GM19035 (cell line): ENCODE measurements at regions not wholly inside any gene's neighbourhood (a gene's known extent, or its start where the extent isn't known, plus 50 kb on each side); places are given as distances from the start of the nearest gene placed in this dataset.
"Not testable (repeated sequence)": the region's sequence is repeated elsewhere in the genome, so short reads cannot be mapped to it uniquely, and the experiment has no call there.

ENCODE experiments used
- ATAC-seq: cut with Tn5 transposase; IDR thresholded peaks from one replicate; pipeline ENCODE4 v1.9.1; 2021; ENCODE audit not compliant: unreplicated experiment

- ATAC-seq: not testable (repeated sequence)
Measured at GRCh38 chr16:22651111-22651817, 140.6 kb downstream of the NPIPB5 start.

- no peak for ATAC-seq
Measured at GRCh38 chr16:22652463-22652845, 141.8 kb downstream of the NPIPB5 start.

DNA sequence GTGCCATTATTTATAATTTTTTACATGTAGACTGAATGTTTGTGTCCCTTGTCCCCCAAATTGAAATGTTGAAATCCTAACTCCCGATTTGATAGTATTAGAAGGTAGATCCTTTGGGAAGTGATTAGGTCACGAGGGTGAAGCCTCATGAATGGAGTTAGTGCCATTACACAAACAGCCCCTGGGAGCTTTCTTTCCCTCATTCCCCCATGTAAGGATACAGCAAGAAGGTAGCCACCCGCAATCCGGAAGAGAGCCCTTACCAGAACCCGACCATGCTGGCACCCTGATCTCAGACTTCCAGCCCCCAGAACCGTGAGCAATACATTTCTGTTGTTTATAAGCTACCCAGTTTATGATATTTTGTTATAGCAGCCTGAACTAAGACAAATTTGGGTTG, 143.2 kb downstream of the NPIPB5 start:
- ATAC-seq: no peak

- not testable (repeated sequence) for ATAC-seq
Measured at GRCh38 chr16:22656573-22656972, 145.9 kb downstream of the NPIPB5 start.

DNA sequence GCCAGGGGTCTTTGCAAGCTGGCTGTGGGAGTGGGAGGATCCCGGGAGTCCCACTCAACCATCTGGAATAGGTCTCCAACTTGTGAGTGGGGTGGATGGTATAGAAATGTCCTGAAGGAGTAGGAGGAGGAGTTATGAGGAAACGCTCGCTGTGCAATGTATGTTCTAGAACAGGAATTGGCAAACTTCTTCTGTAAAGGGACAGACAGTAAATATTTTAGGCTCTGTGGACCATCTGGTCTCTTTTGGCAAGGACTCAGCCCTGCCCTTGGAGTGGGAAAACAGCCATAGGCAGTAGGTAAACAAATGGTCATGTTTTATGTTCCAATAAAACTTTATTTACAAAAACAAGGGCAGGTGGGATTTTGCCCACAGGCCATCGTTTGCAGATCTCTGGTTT, 149.2 kb downstream of the NPIPB5 start:
- ATAC-seq: no peak

DNA sequence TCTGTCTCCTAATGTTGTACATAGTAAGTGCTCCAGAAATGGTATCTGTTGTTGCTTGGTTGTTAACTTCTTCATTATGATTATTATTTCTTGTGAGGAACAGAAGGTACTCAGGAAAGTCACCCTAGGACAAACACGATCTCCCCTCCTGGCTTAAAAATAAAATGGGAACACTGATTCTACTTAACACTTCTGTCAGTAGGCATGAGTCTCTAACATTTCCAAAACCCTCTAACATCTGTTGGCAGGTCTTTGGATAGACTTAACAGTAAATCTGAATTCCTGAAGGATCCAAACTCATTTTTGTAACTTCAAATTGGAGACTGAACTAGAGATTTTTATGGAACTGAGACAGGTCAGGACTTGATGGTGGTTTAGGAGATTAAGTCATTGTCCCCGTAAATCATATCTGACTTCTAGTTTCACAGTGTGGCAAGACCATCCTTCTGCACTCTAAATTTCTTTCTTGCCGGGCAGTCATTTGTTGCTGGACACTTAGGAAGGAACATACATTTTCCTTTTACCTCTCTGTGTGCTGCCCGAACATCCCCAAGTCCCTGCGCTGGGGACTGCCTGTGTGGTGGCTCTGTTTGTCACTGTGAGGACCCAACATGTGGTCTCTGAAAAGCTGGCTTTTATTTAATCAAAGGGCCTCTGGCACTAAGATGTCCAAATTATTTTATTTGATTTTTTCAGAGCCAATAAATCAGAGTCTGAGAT, 149.9 kb downstream of the NPIPB5 start:
- ATAC-seq: no peak

- ATAC-seq: no peak
Measured at GRCh38 chr16:22661161-22661647, 150.5 kb downstream of the NPIPB5 start.

DNA sequence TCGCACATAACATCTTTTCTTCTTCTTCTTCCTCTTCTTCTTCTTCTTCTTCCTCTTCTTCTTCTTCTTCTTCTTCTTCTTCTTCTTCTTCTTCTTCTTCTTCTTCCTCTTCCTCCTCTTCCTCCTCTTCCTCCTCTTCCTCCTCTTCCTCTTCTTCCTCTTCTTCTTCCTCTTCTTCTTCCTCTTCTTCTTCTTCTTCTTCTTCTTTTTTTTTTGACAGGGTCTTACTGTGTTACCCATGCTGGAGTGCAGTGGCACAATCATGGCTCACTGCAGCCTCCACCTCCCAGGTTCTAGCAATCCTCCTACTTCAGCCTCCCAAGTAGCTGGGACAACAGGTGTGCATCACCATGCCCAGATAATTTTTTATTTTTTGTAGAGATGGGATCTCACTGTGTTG, 151.0 kb upstream of the HS3ST2 start:
- ATAC-seq: not testable (repeated sequence)

GRCh38 chr16:22663389-22664064, 150.4 kb upstream of the HS3ST2 start:
- no peak for ATAC-seq

DNA sequence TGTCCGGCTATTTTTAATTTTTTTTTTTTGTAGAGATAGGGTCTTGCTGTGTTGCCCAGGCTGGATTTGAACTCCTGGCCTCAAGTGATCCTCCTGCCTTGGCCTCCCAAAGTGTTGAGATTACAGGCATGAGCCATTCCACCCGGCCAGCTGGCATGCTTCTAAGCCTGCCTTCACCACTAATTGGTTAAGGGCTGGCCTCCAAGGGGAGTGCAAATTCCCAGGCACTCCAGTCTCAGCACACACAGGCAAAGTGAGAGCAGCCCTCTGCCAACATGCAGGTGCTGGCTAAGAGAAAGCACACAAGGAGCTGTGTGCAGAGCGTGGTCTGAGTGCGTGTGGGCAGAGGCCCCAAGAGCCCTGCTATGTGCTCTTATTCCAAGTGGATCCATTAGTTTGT, 149.8 kb upstream of the HS3ST2 start:
- no peak for ATAC-seq

DNA sequence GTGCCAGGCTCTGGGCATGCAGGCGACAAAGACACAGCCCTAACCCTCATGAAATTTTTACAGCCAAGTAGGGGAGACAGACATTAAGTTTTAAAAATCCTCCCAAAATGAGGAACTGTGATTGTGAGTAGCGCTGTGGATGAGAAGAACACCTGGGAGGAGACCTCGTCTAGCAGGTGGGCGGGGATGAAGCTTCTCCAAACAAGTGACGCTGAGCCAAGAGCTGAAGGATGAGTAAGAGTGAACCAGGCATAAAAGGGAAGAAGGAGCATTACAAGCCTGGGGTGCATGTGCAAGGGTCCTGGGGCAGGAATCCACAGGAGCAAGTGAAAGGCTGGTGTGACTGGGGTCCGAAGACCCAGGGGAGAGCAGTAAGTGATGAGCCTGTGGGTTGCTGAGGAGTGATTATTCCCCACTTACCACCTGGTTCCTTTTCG, 149.4 kb upstream of the HS3ST2 start:
- no peak for ATAC-seq

GRCh38 chr16:22665048-22665797, 148.7 kb upstream of the HS3ST2 start:
- ATAC-seq: no peak

DNA sequence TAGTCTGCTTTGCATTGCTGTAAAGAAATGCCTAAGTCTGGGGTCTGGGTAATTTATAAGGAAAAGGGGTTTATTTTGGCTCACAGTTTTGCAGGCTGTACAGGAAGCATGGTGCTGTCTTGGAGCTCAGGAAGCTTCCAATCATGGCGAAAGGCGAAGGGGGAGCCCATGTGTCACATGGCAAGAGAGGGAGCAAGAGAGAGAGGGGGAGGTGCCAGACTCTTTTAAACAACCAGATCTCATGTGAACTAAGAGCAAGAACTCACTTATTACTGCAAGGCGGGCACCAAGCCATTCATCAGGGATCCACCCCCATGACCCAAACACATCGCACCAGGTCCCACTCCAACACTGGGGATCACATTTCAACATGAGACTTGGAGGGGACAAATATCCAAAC, 148.2 kb upstream of the HS3ST2 start:
- no peak for ATAC-seq

DNA sequence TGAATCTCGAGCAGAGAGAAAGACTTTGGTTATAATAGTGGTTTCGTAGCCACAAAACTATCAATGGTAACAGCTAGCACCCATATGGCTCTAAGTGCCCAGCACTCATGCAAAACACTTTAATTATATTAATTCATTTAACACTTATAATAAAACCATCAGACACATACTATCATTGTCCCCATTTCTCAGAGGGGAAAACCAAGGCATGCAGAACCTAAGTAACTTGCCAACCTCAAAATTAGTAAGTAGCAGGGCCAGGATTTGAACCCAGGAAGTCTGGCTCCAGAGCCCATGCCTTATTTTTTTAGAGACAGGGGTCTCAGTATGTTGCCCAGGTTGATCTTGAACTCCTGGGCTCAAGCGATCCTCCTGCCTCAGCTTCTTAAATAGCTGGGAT, 145.6 kb upstream of the HS3ST2 start:
- ATAC-seq: no peak

- no peak for ATAC-seq
Measured at GRCh38 chr16:22670044-22670536, 143.9 kb upstream of the HS3ST2 start.

DNA sequence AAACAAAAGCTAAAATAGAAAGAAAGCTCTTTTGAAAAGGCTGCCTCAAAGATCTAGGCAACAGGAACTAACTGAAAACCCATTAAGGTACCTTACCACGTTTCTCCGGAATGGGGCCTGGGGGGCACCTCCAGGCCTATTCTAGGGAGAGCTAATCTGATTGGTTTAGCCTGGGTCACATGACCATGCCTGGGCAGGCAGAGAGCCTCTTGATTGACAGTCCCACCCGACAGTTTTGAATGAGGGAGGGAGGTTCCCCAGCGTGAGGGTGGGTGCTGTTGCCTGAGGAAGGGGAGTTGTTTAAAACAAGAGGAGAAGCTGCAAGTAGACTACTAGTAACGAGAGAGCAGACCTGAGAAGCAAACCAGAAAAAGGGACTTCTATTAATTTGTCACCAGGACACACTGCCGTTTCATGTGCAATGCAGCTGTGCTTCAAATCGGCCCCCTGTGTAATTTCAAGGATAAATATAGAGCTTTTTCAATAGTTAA, 143.4 kb upstream of the HS3ST2 start:
- no peak for ATAC-seq

- ATAC-seq: no peak
Measured at GRCh38 chr16:22671301-22672076, 142.5 kb upstream of the HS3ST2 start.

GRCh38 chr16:22672830-22673210, 141.1 kb upstream of the HS3ST2 start:
- ATAC-seq: no peak

DNA sequence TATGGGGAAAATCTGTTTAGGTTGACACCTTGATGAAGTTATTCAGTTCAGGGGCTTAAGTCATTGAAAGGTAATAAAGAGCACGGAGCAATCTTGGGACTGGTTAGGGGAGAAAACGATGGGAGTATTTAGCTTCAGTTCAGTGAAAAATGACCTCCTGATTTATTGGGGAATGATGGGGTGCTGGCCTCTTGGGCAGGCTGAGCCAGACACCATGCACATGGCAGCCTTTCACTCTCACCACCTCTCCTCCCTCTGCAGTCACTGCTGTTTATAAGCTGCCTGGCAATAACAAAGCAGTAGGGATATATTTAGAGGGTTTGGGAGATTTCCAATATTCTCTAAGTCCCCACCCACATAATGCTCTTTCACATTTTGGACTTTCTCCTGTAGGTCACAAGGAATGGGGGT, 140.5 kb upstream of the HS3ST2 start:
- no peak for ATAC-seq

DNA sequence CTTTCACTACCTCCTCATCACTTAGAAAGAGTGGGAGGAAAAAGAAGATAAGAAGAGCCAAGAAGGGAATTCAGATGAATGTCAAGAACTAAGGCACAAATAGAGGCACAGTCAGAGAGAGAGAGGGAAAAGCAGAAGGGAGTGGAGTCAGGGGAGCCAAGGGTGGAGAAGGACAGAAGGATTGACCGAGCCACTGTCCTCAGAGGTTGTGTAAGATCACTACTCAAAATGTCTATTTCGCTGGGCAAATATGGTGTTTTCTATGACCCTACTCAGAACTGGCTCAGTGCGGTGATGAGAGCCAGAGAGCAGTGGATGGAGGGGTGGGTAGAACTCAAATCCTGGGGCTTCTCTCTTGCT, 139.2 kb upstream of the HS3ST2 start:
- no peak for ATAC-seq
